ENCODE measurements at regions not wholly inside any gene's neighbourhood (a gene's known extent, or its start where the extent isn't known, plus 50 kb on each side); places are given as distances from the start of the nearest gene placed in this dataset.

DNA sequence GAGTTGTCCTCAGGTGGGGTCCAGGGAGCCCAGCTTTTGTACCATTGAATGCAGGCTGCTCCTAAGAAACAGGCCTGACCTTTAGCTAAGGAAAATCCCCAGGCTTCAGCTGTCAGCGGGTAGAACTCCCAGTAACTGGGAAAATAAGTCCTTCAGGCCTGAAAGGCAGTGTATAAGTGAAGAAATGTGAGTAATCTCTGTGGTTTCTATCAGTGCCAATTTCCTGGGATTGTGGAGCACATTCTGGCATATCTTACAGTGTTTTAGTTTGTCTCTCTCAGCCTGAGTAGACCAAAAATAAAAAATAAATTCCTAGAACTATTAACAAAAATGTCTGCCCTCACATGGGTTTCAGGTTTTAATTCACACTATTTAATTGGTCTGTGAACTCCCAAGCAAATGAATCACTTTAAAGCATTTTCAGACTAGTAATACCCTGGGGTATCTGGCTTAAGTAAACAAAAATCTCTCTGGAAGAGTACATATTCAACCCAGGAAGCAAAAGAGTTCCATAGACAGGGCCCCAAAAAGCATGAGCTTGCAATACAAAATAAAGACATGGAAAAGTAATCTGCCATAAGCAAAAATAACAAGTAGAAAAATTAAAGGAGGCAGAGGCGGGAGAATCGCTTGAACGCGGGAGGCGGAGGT lies 566.2 kb upstream of the NOX3 start:
- ChIA-PET CTCF (interaction anchor here (1.3 kb wide), 1 partner anchor 10 kb away, joined by 4 read pairs; no protein-coding TSS in a partner anchor), POLR2A (ENCODE audit: unreplicated experiment) (no interaction called here)
- WGBS, 2 experiments (ENCODE audit: extremely low coverage in 2 of 2, insufficient read length in 1 of 2): no CpG with 5 or more reads among the region's 6 CpGs
- no TSS peak for BruUV-seq (replicated peaks)
- Histone ChIP-seq H3K9me1 (ENCODE audit: insufficient read depth, low read length) (peaks cover 4% of the 10 kb centered on the region), H3K14ac (replicated peaks; ENCODE audit: low read depth, low read length) (peak overlapping the region; percentile 63; the same call in 1 of the 2 replicates), H3K9ac (ENCODE audit: low read depth, low read length) (peak overlapping the region; percentile 88), H3K4me2 (ENCODE audit: low read depth, low read length) (peak overlapping the region; percentile 25; the same call in 1 of the 2 replicates), H3K36me3 (ENCODE audit: control insufficient read depth, insufficient read depth, low read length) (no peaks in the 10 kb centered on the region), H2BK5ac (ENCODE audit: low read depth, low read length, poor library complexity, severe bottlenecking) (peak overlapping the region; percentile 85), H2AK5ac (ENCODE audit: low read depth, low read length) (peak overlapping the region; percentile 67; the same call in 1 of the 2 replicates), H3K27ac (ENCODE audit: insufficient read depth, low read length) (peak overlapping the region; percentile 93), H3K23ac (ENCODE audit: low read depth, low read length) (peak overlapping the region; percentile 26), H2AFZ (replicated peaks; ENCODE audit: low read length, poor library complexity) (peak overlapping the region; percentile 46), H3K18ac (ENCODE audit: low read depth, low read length) (peak overlapping the region; percentile 97), H3K4me3 (ENCODE audit: insufficient read depth, low read depth, low read length) (no peak overlapping the region), H2BK15ac (ENCODE audit: low read depth, low read length) (peak overlapping the region; percentile 85; the same call in 2 of the 3 replicates), H4K8ac (ENCODE audit: low read depth in 2 of 2, low read length in 2 of 2) (peak overlapping the region; percentile 61 to 90; a peak in 3 of 4 replicates), H3K4ac (ENCODE audit: low read depth, low read length) (peak overlapping the region; percentile 83), H4K20me1 (ENCODE audit: insufficient read depth, low read length) (no peaks in the 10 kb centered on the region), H4K91ac (ENCODE audit: insufficient read depth, low read depth, low read length) (peak overlapping the region; percentile 81), H4K5ac (ENCODE audit: low read depth, low read length) (peak overlapping the region; percentile 86), H3K27me3 (ENCODE audit: control insufficient read depth, insufficient read depth, low read length) (no peaks in the 10 kb centered on the region), H3K4me1 (ENCODE audit: control insufficient read depth, insufficient read depth, low read length) (peaks cover 21% of the 10 kb centered on the region), H3K79me1 (ENCODE audit: low read depth in 1 of 2, low read length in 2 of 2) (no peaks in the 10 kb centered on the region), H3K56ac (ENCODE audit: extremely low read depth, insufficient read depth, low read length) (0 out of 2 replicates have a peak overlapping the region, but pooled peaks have one; percentile 60), H2BK20ac (ENCODE audit: low read depth, low read length) (peak overlapping the region; percentile 69), H2AK9ac (replicated peaks; ENCODE audit: low read depth, low read length, poor library complexity) (no peak overlapping the region), H2BK120ac (ENCODE audit: low read depth, low read length) (peak overlapping the region; percentile 84), H3K9me3 (ENCODE audit: control insufficient read depth, insufficient read depth, low read length) (peaks cover 8% of the 10 kb centered on the region)
- peak; percentile 62 for ATAC-seq (ENCODE audit: low read depth)
- dilution Hi-C loops (cut with HindIII; ENCODE audit: low sequenced_read_pairs, unreplicated experiment): no loop called here
- in situ Hi-C loops (cut with MboI; ENCODE audit: low sequenced_read_pairs): no loop called here
- no peak for TF ChIP-seq RFX5 (IDR thresholded peaks at IDR 0.05; ENCODE audit: low read depth, low read length)
- TF ChIP-seq MXI1 (IDR thresholded peaks at IDR 0.05; ENCODE audit: borderline replicate concordance, low read depth, low read length): no peak
- peak; percentile 86 for DNase-seq
- intact Hi-C loops (cut with micrococcal nuclease): no loop called here
